ENCODE measurements at regions not wholly inside any gene's neighbourhood (a gene's known extent, or its start where the extent isn't known, plus 50 kb on each side); places are given as distances from the start of the nearest gene placed in this dataset.

DNA sequence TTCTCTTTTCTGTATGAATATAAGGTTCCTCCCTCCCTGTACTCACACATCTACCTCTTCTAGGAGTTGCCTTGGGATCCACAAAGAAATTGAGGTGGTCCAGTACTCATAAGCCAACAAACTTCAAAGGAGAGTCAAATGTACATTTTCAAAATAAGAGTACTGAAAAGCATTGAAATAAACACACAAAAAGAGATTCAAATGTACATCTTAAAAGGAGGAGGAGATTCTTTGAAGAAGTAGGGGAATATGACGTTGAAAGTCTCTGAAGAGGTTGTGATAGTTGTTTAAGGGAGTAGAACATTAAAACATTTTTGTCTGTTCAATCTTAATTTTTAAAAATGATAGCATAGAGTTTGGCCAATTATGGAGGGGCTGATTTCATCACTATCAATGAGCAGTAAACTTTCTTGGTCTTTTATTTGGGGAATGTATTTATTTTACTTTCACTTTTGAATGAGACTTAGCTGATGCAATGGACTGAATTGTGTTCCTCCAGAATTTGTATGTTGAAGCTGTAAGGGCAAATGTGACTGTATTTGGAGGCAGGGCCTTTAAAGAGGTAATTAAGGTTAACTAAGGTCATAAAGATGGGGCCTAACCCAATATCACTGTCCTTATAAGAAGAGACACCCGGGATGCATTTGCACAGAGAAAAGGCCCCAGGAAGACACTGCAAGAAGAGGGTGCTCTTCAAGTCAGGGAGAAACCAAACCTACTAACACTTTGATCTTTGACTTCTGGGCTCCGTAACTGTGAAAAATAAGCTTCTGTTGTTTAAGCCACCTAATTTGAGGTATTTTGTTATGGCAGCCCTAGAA, 226.3 kb upstream of the PGRMC2 start:
- TF ChIP-seq, protein P1, sequence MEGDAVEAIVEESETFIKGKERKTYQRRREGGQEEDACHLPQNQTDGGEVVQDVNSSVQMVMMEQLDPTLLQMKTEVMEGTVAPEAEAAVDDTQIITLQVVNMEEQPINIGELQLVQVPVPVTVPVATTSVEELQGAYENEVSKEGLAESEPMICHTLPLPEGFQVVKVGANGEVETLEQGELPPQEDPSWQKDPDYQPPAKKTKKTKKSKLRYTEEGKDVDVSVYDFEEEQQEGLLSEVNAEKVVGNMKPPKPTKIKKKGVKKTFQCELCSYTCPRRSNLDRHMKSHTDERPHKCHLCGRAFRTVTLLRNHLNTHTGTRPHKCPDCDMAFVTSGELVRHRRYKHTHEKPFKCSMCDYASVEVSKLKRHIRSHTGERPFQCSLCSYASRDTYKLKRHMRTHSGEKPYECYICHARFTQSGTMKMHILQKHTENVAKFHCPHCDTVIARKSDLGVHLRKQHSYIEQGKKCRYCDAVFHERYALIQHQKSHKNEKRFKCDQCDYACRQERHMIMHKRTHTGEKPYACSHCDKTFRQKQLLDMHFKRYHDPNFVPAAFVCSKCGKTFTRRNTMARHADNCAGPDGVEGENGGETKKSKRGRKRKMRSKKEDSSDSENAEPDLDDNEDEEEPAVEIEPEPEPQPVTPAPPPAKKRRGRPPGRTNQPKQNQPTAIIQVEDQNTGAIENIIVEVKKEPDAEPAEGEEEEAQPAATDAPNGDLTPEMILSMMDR (conservative IDR thresholded peaks at IDR 0.05) = no peak
- no peak for TF ChIP-seq ZFX (IDR thresholded peaks at IDR 0.05)
